Thyroid gland (tissue), 4 donors: ENCODE measurements at regions not wholly inside any gene's neighbourhood (a gene's known extent, or its start where the extent isn't known, plus 50 kb on each side); places are given as distances from the start of the nearest gene placed in this dataset.

Source experiments
- CTCF ChIP-seq, 6 experiments: fragments of 200-600 bp in 3 of 6; fragments of 450-650 bp in 3 of 6; sonication (generic) in 3 of 6; IDR thresholded peaks; one replicate each; pipeline ENCODE4 v1.5.1; 2016 to 2019; ENCODE audit warnings: antibody characterized with exemption in 6 of 6, mild to moderate bottlenecking in 2 of 6, inconsistent platforms in 1 of 6, moderate library complexity in 1 of 6
- POLR2A ChIP-seq, 2 donors: fragments of 450-650 bp; IDR thresholded peaks; one replicate each; pipeline ENCODE4 v1.6.1; 2017; ENCODE audit warnings: antibody characterized with exemption in 2 of 2, mild to moderate bottlenecking in 2 of 2, moderate library complexity in 1 of 2

- no peak for TF ChIP-seq CTCF (IDR thresholded peaks at IDR 0.05)
- TF ChIP-seq POLR2A (IDR thresholded peaks at IDR 0.05), result no peak
These were observed 197.2 kb upstream of the RBMS3 start for GRCh38 chr3:29083676-29084075.
